SU-DHL-6 (cell line): ENCODE measurements at regions not wholly inside any gene's neighbourhood (a gene's known extent, or its start where the extent isn't known, plus 50 kb on each side); places are given as distances from the start of the nearest gene placed in this dataset.

Experiments
- H2AFZ ChIP-seq: fragments of 200-600 bp; sonication (generic); 2 replicates; pipeline ENCODE4 v1.6.1; 2014; ENCODE audit warnings: low read depth, mild to moderate bottlenecking, moderate library complexity, mixed read lengths, antibody characterized with exemption, low read length; ENCODE audit not compliant: severe bottlenecking
- H3F3A ChIP-seq: fragments of 200-600 bp; shearing (Covaris generic); 2 replicates; pipeline ENCODE4 v1.6.0; 2016; ENCODE audit warnings: antibody characterized with exemption, mild to moderate bottlenecking; ENCODE audit not compliant: insufficient read depth
- H3K27ac ChIP-seq: fragments of 200-600 bp; sonication (generic); 2 replicates; pipeline ENCODE4 v1.5.1; 2016; ENCODE audit warnings: low read depth, mild to moderate bottlenecking, low read length, moderate library complexity, mixed read lengths
- H3K27me3 ChIP-seq: fragments of 200-600 bp; sonication (generic), shearing (Covaris generic); 2 replicates; pipeline ENCODE4 v1.6.0; 2014; ENCODE audit warnings: mild to moderate bottlenecking, low read length
- H3K36me3 ChIP-seq: fragments of 200-600 bp; sonication (generic); 2 replicates; pipeline ENCODE4 v1.6.1; 2014; ENCODE audit warnings: mild to moderate bottlenecking, low read length, mixed read lengths
- H3K4me2 ChIP-seq: fragments of 300-600, 200-600 bp; shearing (Covaris generic), sonication (generic); 2 replicates; pipeline ENCODE4 v1.6.0; 2014; ENCODE audit warnings: low read length, low read depth, mild to moderate bottlenecking; ENCODE audit not compliant: poor library complexity, severe bottlenecking
- H3K4me3 ChIP-seq: fragments of 200-600 bp; sonication (generic); 2 replicates; pipeline ENCODE4 v1.5.1; 2014; ENCODE audit warnings: antibody characterized with exemption, low read length, mild to moderate bottlenecking, mixed read lengths; ENCODE audit not compliant: insufficient read depth, poor library complexity, severe bottlenecking
- H3K79me2 ChIP-seq: fragments of 200-600 bp; sonication (generic); 2 replicates; pipeline ENCODE4 v1.6.1; 2014; ENCODE audit warnings: mild to moderate bottlenecking, low read length, moderate library complexity; ENCODE audit not compliant: insufficient read depth
- H3K9ac ChIP-seq: fragments of 200-600 bp; sonication (generic); 2 replicates; pipeline ENCODE4 v1.7.0; 2014; ENCODE audit warnings: mild to moderate bottlenecking, low read length
- H3K9me2 ChIP-seq: fragments of 200-600 bp; sonication (generic); replicated peaks from 2 replicates; pipeline ENCODE4 v1.6.1; 2014; ENCODE audit warnings: low read length; ENCODE audit not compliant: insufficient read depth
- H3K9me3 ChIP-seq: fragments of 200-600 bp; sonication (generic); 2 replicates; pipeline ENCODE4 v1.6.1; 2014; ENCODE audit warnings: low read length, mixed read lengths; ENCODE audit not compliant: insufficient read depth
- H4K20me1 ChIP-seq: fragments of 200-600 bp; sonication (generic); 2 replicates; pipeline ENCODE4 v1.6.1; 2014; ENCODE audit warnings: low read depth, mild to moderate bottlenecking, antibody characterized with exemption, low read length, moderate library complexity, mixed read lengths
- CTCF ChIP-seq: fragments of 200-600 bp; sonication (generic); IDR thresholded peaks from one replicate; pipeline ENCODE4 v1.5.1; 2017; ENCODE audit warnings: antibody characterized with exemption, mild to moderate bottlenecking, low read length, moderate library complexity; ENCODE audit not compliant: insufficient read depth, poor library complexity, severe bottlenecking
- EZH2phosphoT487 ChIP-seq: fragments of 200-600 bp; sonication (generic), shearing (Covaris generic); conservative IDR thresholded peaks from 2 replicates; pipeline ENCODE4 v1.6.1; 2018; ENCODE audit warnings: mild to moderate bottlenecking, antibody characterized with exemption, low read length, moderate library complexity, mixed read lengths

GRCh38 chr2:172351586-172351985 is 75.8 kb upstream of the ITGA6 start:
- Histone ChIP-seq H3K36me3 (no peaks in the 10 kb centered on the region), H2AFZ (no peak overlapping the region), H3K4me2 (no peak overlapping the region), H3F3A (no peaks in the 10 kb centered on the region), H3K9me2 (no peaks in the 10 kb centered on the region), H4K20me1 (no peaks in the 10 kb centered on the region), H3K27me3 (no peaks in the 10 kb centered on the region), H3K9me3 (no peaks in the 10 kb centered on the region), H3K27ac (no peak overlapping the region), H3K4me3 (no peak overlapping the region), H3K9ac (no peak overlapping the region), H3K79me2 (no peaks in the 10 kb centered on the region)
- no peak for TF ChIP-seq EZH2phosphoT487
- TF ChIP-seq CTCF = no peak

GRCh38 chr2:172354347-172354746 is 73.0 kb upstream of the ITGA6 start:
- H3K27ac ChIP-seq = no peak overlapping the region
- H4K20me1 ChIP-seq = no peaks in the 10 kb centered on the region
- TF ChIP-seq EZH2phosphoT487 = no peak
- TF ChIP-seq CTCF = no peak
- no peaks in the 10 kb centered on the region for H3K36me3 ChIP-seq
- no peak overlapping the region for H3K9ac ChIP-seq
- no peak overlapping the region for H2AFZ ChIP-seq
- no peaks in the 10 kb centered on the region for H3F3A ChIP-seq
- no peaks in the 10 kb centered on the region for H3K27me3 ChIP-seq
- no peaks in the 10 kb centered on the region for H3K9me2 ChIP-seq
- no peaks in the 10 kb centered on the region for H3K79me2 ChIP-seq
- no peaks in the 10 kb centered on the region for H3K9me3 ChIP-seq
- no peak overlapping the region for H3K4me3 ChIP-seq
- no peak overlapping the region for H3K4me2 ChIP-seq

- Histone ChIP-seq H3K27ac (no peak overlapping the region), H3K9ac (no peak overlapping the region), H3K27me3 (no peaks in the 10 kb centered on the region), H3K4me2 (no peak overlapping the region), H3K4me3 (no peak overlapping the region), H3K9me2 (no peaks in the 10 kb centered on the region), H2AFZ (no peak overlapping the region), H3F3A (no peaks in the 10 kb centered on the region), H3K36me3 (no peaks in the 10 kb centered on the region), H3K9me3 (no peaks in the 10 kb centered on the region), H3K79me2 (no peaks in the 10 kb centered on the region), H4K20me1 (no peaks in the 10 kb centered on the region)
- TF ChIP-seq EZH2phosphoT487 = no peak
- TF ChIP-seq CTCF = no peak
These were observed 69.9 kb upstream of the ITGA6 start for GRCh38 chr2:172357442-172357841.
